ENCODE measurements at regions not wholly inside any gene's neighbourhood (a gene's known extent, or its start where the extent isn't known, plus 50 kb on each side); places are given as distances from the start of the nearest gene placed in this dataset.
A peak's percentile ranks its signal among the peaks of the same experiment; 100 is the strongest.
"Not testable (repeated sequence)": the region's sequence is repeated elsewhere in the genome, so short reads cannot be mapped to it uniquely, and the experiment has no call there.

DNA sequence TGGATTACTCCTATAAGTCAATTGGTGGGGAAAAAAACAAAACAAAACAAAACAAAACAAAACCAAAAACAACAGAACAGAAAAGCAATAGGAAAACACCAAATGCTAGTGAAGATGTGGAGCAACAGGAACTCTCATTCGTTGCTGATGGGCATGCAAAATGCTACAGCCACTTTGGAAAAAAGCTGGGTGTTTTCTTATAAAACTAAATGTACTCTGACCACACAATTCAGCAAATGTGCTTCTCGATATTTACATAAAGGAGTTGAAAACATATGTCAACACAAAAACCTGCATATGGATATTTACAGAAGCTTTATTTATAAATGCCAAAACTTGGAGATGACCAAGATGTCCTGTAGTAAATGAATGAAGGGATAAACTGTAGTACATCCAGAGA is 703.6 kb upstream of the FAM241A start:
- dilution Hi-C loops (cut with MboI; ENCODE audit: extremely low pct_ligation_motif_present, low sequenced_read_pairs) = no loop called here
- no peak overlapping the region for H3K27ac ChIP-seq (ENCODE audit: control insufficient read depth, insufficient read depth, low read length)

DNA sequence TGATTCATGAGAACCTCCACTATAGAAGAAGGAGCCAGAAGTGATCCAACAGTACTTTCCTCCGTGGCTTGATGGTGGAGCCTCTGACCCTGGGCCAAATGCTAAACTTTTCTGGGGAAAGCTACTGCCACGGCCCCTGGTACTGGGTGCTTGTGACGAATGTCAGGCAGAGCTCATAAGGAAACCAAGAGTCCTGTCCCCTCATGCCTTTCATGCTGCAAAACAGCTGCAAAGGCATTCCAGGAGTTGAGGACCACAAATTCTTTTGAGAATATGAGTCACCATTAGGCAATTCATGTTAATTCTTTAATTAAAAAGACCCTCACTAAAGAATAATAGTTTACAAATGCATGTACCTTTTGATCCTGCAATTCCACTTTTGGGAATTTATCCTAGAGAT is 700.4 kb upstream of the FAM241A start:
- H3K27ac ChIP-seq (ENCODE audit: control insufficient read depth, insufficient read depth, low read length); H3K27me3 ChIP-seq (ENCODE audit: control insufficient read depth, extremely low read depth, insufficient read depth, low read length); H3K4me1 ChIP-seq (ENCODE audit: control insufficient read depth, extremely low read depth, insufficient read depth, low read length); H3K9me3 ChIP-seq (ENCODE audit: control insufficient read depth, low read depth, low read length); H4K20me1 ChIP-seq (ENCODE audit: control insufficient read depth, extremely low read depth, insufficient read depth, low read length); H3K36me3 ChIP-seq (ENCODE audit: control insufficient read depth in 2 of 2, extremely low read depth in 1 of 2, insufficient read depth in 2 of 2, low read length in 2 of 2); H3K79me2 ChIP-seq (ENCODE audit: control insufficient read depth, insufficient read depth, low read length); H3K4me3 ChIP-seq (ENCODE audit: control insufficient read depth in 2 of 3, extremely low read depth in 1 of 3, insufficient read depth in 2 of 3, low read depth in 1 of 3, low read length in 3 of 3); H3K9me1 ChIP-seq (ENCODE audit: control insufficient read depth, extremely low read depth, insufficient read depth, low read length); H3K4me2 ChIP-seq (ENCODE audit: control insufficient read depth, extremely low read depth, insufficient read depth, low read depth, low read length); H3K9ac ChIP-seq (ENCODE audit: control insufficient read depth, extremely low read depth, insufficient read depth, low read length); DNase-seq (ENCODE audit: low read depth, low spot score); dilution Hi-C loops (cut with MboI; ENCODE audit: extremely low pct_ligation_motif_present, low sequenced_read_pairs); FAIRE-seq; H2AFZ ChIP-seq (ENCODE audit: control insufficient read depth, low read length): not testable (repeated sequence)

More for the DNA sequence above, 703.6 kb upstream of the FAM241A start:
- Histone ChIP-seq H3K9me3 (ENCODE audit: control insufficient read depth, low read depth, low read length) (no peaks in the 10 kb centered on the region), H3K4me3 (ENCODE audit: control insufficient read depth in 2 of 3, extremely low read depth in 1 of 3, insufficient read depth in 2 of 3, low read depth in 1 of 3, low read length in 3 of 3) (no peak overlapping the region), H3K9me1 (ENCODE audit: control insufficient read depth, extremely low read depth, insufficient read depth, low read length) (no peaks in the 10 kb centered on the region), H4K20me1 (ENCODE audit: control insufficient read depth, extremely low read depth, insufficient read depth, low read length) (no peaks in the 10 kb centered on the region), H3K27me3 (ENCODE audit: control insufficient read depth, extremely low read depth, insufficient read depth, low read length) (no peaks in the 10 kb centered on the region), H3K4me1 (ENCODE audit: control insufficient read depth, extremely low read depth, insufficient read depth, low read length) (no peaks in the 10 kb centered on the region), H3K36me3 (ENCODE audit: control insufficient read depth in 2 of 2, extremely low read depth in 1 of 2, insufficient read depth in 2 of 2, low read length in 2 of 2) (no peaks in the 10 kb centered on the region), H2AFZ (ENCODE audit: control insufficient read depth, low read length) (no peak overlapping the region), H3K79me2 (ENCODE audit: control insufficient read depth, insufficient read depth, low read length) (no peaks in the 10 kb centered on the region), H3K4me2 (ENCODE audit: control insufficient read depth, extremely low read depth, insufficient read depth, low read depth, low read length) (no peak overlapping the region), H3K9ac (ENCODE audit: control insufficient read depth, extremely low read depth, insufficient read depth, low read length) (no peak overlapping the region)
- TF ChIP-seq, protein P1, sequence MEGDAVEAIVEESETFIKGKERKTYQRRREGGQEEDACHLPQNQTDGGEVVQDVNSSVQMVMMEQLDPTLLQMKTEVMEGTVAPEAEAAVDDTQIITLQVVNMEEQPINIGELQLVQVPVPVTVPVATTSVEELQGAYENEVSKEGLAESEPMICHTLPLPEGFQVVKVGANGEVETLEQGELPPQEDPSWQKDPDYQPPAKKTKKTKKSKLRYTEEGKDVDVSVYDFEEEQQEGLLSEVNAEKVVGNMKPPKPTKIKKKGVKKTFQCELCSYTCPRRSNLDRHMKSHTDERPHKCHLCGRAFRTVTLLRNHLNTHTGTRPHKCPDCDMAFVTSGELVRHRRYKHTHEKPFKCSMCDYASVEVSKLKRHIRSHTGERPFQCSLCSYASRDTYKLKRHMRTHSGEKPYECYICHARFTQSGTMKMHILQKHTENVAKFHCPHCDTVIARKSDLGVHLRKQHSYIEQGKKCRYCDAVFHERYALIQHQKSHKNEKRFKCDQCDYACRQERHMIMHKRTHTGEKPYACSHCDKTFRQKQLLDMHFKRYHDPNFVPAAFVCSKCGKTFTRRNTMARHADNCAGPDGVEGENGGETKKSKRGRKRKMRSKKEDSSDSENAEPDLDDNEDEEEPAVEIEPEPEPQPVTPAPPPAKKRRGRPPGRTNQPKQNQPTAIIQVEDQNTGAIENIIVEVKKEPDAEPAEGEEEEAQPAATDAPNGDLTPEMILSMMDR (optimal IDR thresholded peaks at IDR 0.05 in 1 of 3, IDR thresholded peaks at IDR 0.05 in 1 of 3, conservative IDR thresholded peaks at IDR 0.05 in 1 of 3; ENCODE audit: extremely low read depth in 1 of 3, insufficient read depth in 2 of 3, low read length in 3 of 3) = no peak
- no peak for TF ChIP-seq EZH2 (IDR thresholded peaks at IDR 0.05; ENCODE audit: low read length)
- no peak for FAIRE-seq
- no peak for DNase-seq (ENCODE audit: low read depth, low spot score)

DNA sequence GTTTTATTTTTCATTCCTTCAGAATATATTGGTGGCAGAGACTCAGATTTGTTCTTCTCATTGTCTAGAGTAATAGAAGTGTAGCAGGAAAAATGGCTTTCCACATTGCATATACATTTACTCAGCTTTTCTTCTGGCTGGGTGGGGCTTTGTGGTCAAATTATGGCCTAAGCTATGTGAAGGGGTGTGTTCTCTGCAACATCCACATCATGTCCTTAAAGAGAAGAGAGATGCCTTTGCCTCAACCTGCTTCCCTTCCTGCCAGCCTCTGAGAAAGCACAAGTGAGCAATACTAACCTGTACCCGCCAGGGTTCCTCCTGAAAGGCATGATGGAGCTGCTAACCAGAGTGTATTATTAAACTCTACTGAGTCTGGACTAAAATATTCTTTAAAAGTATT is 695.6 kb upstream of the FAM241A start:
- FAIRE-seq = no peak
- H2AFZ ChIP-seq (ENCODE audit: control insufficient read depth, low read length) = no peak overlapping the region
- H3K27me3 ChIP-seq (ENCODE audit: control insufficient read depth, extremely low read depth, insufficient read depth, low read length) = no peaks in the 10 kb centered on the region
- no peaks in the 10 kb centered on the region for H3K9me1 ChIP-seq (ENCODE audit: control insufficient read depth, extremely low read depth, insufficient read depth, low read length)
- H3K4me3 ChIP-seq (ENCODE audit: control insufficient read depth in 2 of 3, extremely low read depth in 1 of 3, insufficient read depth in 2 of 3, low read depth in 1 of 3, low read length in 3 of 3) = no peak overlapping the region
- no peaks in the 10 kb centered on the region for H3K36me3 ChIP-seq (ENCODE audit: control insufficient read depth in 2 of 2, extremely low read depth in 1 of 2, insufficient read depth in 2 of 2, low read length in 2 of 2)
- no peaks in the 10 kb centered on the region for H3K9me3 ChIP-seq (ENCODE audit: control insufficient read depth, low read depth, low read length)
- no peak overlapping the region for H3K4me2 ChIP-seq (ENCODE audit: control insufficient read depth, extremely low read depth, insufficient read depth, low read depth, low read length)
- TF ChIP-seq EZH2 (IDR thresholded peaks at IDR 0.05; ENCODE audit: low read length) = no peak
- TF ChIP-seq, protein P1 (optimal IDR thresholded peaks at IDR 0.05 in 1 of 3, IDR thresholded peaks at IDR 0.05 in 1 of 3, conservative IDR thresholded peaks at IDR 0.05 in 1 of 3; ENCODE audit: extremely low read depth in 1 of 3, insufficient read depth in 2 of 3, low read length in 3 of 3) = no peak
- no peak overlapping the region for H3K9ac ChIP-seq (ENCODE audit: control insufficient read depth, extremely low read depth, insufficient read depth, low read length)
- H3K27ac ChIP-seq (ENCODE audit: control insufficient read depth, insufficient read depth, low read length) = no peak overlapping the region
- no peaks in the 10 kb centered on the region for H3K79me2 ChIP-seq (ENCODE audit: control insufficient read depth, insufficient read depth, low read length)
- no peaks in the 10 kb centered on the region for H4K20me1 ChIP-seq (ENCODE audit: control insufficient read depth, extremely low read depth, insufficient read depth, low read length)
- no peaks in the 10 kb centered on the region for H3K4me1 ChIP-seq (ENCODE audit: control insufficient read depth, extremely low read depth, insufficient read depth, low read length)
- dilution Hi-C loops (cut with MboI; ENCODE audit: extremely low pct_ligation_motif_present, low sequenced_read_pairs) = no loop called here
- peak; percentile 48 for DNase-seq (ENCODE audit: low read depth, low spot score)

All from keratinocyte (primary cell).